Caki2 (cell line): ENCODE measurements at regions not wholly inside any gene's neighbourhood (a gene's known extent, or its start where the extent isn't known, plus 50 kb on each side); places are given as distances from the start of the nearest gene placed in this dataset.

Source experiments
- DNase-seq: peaks from one replicate; pipeline ENCODE4 v3.0.0-alpha.2; 2015; ENCODE audit warnings: low read depth
- in situ Hi-C: cut with HindIII; loops from 2 replicates; pipeline ENCODE4 v1.10.0; 2016; ENCODE audit warnings: low sequenced_read_pairs, low pct_unique_long_range_greater_than_20kb, mixed read lengths

GRCh38 chr21:43273016-43273707 is 104.4 kb downstream of the CRYAA start:
- in situ Hi-C loops: no loop called here

GRCh38 chr21:43272591-43272990 is 103.8 kb downstream of the CRYAA start:
- in situ Hi-C loops: no loop called here
- DNase-seq: no peak

More at GRCh38 chr21:43273016-43273707, 104.4 kb downstream of the CRYAA start:
- no peak for DNase-seq

GRCh38 chr21:43271452-43272020 is 102.7 kb downstream of the CRYAA start:
- DNase-seq: no peak
- in situ Hi-C loops: no loop called here

DNA sequence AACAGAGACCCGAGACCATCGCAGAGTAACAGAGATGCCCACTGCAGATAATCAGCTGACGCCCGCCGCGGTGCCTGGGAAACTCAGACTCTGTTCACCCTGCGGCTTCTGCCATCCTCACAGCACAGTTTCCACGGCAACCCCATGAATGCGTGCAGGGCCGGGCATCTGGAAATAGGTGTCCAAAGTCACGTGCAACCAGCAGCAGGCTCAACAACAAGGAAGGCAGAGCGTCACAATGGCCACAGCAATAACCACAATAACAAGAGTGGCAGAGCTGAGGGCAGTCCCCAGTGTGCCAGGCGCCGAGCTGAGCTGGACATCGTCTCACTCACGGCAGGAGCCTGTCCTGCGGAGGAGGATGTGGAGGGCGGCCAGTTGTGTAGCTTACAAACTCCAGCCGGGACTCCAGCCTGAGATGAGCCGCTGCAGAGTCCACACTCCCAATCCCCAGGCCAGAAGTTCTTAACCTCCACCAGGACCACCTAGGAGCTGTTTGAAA is 102.0 kb downstream of the CRYAA start:
- in situ Hi-C loops: no loop called here
- no peak for DNase-seq

DNA sequence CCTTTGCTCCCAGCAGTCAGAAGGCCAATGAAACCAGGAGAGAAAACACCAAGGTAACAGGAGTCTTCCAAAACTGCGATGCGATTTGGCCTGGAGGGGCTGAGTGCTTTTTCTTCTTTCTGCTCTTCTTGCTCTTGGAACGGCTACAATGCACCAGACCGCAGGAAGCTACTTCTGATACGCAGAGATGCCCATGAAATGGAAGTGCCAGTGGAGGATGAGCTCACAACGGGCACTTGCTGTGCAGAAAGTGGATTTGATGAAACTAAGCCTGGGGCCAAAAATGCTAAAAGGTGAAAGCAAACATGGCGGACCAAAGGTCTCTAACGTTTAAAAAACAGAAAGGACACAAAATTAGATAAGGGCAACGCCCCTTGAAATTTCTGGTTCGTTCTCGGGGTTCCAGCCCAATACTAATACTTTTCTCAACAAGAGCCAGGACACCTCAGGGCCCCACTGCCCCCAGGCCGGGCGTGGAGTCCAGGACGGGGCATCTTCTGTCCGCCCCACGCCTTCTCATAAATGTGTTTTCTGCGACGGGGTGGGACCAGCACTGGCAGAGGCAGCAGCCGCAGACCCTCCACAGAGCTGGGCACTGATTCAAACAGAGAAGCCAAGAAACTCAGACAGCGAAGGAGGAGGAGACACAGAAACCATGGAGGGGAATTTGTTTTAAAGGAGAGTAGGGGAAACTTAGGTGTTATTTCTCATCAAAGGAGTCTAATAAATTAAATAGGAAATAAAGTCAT is 101.3 kb downstream of the CRYAA start:
- in situ Hi-C loops: no loop called here
- no peak for DNase-seq

DNA sequence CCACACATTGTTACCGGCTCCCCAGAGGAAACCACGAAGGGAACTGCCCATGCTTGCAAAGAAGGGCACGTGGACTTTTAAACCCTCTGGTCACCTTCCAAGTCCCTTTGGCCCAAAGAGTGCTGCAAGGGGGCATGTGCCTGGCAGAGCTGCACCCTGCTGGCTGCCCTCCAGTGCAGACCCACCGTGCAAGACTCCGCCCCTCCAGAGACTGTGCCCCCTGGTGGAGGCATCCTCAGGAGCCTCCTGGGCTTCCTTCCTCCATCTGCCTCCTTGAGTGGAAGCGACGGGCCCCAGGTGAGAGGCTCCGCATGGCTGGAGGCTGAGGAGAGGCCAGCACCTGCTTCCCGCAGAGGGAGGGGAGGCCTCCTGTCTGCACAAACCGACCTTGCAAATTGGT is 100.6 kb downstream of the CRYAA start:
- in situ Hi-C loops: no loop called here
- no peak for DNase-seq

- DNase-seq: no peak
- in situ Hi-C loops: no loop called here
Measured at GRCh38 chr21:43268804-43269186, 100.0 kb downstream of the CRYAA start.

DNA sequence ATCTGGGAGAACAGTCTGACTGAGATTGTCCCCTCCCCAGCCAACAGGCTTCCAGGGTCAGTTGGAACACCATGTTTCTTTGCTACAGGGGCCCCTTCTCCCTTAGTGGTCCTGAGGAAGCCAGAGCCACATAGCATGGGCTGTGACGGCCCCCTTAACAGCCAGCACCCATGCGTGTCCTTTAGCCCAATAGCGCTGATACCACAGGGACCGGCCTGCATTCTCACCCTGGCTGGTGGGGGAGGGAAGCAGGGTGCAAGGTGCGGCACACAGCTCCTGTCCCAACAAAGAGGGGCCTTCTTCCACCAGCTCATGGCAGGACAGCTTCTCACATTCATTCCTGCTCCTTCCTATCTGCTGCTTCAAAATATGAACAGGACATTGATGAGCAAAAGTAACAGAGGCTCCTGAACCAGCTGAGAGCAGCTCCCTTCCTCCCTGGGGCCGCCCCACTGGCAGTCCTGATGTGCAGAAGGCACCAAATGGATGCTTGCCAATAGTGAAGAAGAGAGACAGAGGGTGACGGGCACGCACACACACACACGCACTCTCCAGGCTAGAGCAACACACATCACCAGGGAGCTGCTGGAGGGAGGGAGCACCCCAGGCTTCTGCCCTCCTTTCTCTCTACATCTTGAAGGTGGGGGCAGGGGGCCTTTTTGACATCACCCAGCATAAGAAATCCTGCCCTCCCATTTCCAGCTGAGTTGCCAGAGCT is 99.4 kb downstream of the CRYAA start:
- in situ Hi-C loops: no loop called here

DNA sequence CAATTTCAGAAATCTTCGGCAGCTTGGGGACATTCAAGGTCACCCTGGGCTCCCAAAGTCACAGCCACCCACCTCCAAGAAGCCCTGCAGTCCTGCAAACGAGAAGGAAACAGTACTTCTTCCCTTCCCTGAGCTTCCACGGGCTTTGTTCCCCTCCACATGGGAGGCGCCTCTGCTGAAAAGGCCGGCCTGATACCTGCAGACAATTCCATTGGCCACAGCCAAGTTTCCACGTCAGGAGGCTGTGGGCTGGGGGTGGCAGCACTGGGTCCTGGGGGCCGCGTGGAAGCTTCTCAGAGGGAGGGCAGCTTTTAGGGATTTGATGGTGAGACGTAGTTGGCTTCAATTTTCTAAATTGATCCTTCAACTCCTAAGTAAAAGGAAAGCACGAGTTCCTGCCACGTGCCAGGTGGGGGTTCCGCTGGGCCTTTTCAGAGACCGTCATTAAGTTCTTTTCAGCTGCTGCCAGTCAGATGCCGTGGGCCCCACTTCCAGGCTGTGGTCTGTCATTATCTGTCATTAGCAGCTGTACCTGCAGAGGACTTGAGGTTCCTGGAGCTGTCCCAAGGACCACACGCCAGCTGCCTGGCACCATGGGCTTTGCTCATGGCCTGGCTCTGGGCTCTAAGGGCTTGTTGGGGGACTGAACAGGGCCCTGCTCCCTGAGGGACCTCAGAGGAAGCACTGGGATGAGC is 98.7 kb downstream of the CRYAA start:
- no peak for DNase-seq
- in situ Hi-C loops: no loop called here

More for the DNA sequence above, 99.4 kb downstream of the CRYAA start:
- DNase-seq: no peak

- DNase-seq: no peak
Measured at GRCh38 chr21:43266534-43266933, 97.7 kb downstream of the CRYAA start.

GRCh38 chr21:43262427-43262826 is 93.6 kb downstream of the CRYAA start:
- in situ Hi-C loops: no loop called here
- peak; percentile 10 for DNase-seq

More at GRCh38 chr21:43266534-43266933, 97.7 kb downstream of the CRYAA start:
- in situ Hi-C loops: no loop called here
